GM18505 (cell line): ENCODE measurements at regions not wholly inside any gene's neighbourhood (a gene's known extent, or its start where the extent isn't known, plus 50 kb on each side); places are given as distances from the start of the nearest gene placed in this dataset.

ENCODE experiments used
- ATAC-seq: cut with Tn5 transposase; IDR thresholded peaks from one replicate; pipeline ENCODE4 v1.9.1; 2021; ENCODE audit not compliant: unreplicated experiment
- POLR2A ChIP-seq: IDR thresholded peaks from 4 replicates; pipeline ENCODE4 v1.6.1; 2011; ENCODE audit warnings: borderline replicate concordance; ENCODE audit not compliant: insufficient read depth, insufficient read length; ENCODE audit errors: extremely low read depth

- TF ChIP-seq POLR2A = no peak
- ATAC-seq = no peak
These were observed 347.2 kb upstream of the MEF2C start for GRCh38 chr5:89230178-89230577.

- no peak for ATAC-seq
- TF ChIP-seq POLR2A = no peak
These were observed 346.5 kb upstream of the MEF2C start for GRCh38 chr5:89229331-89230070.

- no peak for TF ChIP-seq POLR2A
- no peak for ATAC-seq
These were observed 345.4 kb upstream of the MEF2C start for GRCh38 chr5:89228355-89228754.

GRCh38 chr5:89218364-89218763 is 335.4 kb upstream of the MEF2C start:
- TF ChIP-seq POLR2A = no peak
- no peak for ATAC-seq

GRCh38 chr5:89216606-89217005 is 333.6 kb upstream of the MEF2C start:
- ATAC-seq = no peak
- no peak for TF ChIP-seq POLR2A

- ATAC-seq = no peak
- TF ChIP-seq POLR2A = no peak
These were observed 330.6 kb upstream of the MEF2C start for GRCh38 chr5:89213573-89213972.

GRCh38 chr5:89211836-89212235 is 328.9 kb upstream of the MEF2C start:
- no peak for ATAC-seq
- TF ChIP-seq POLR2A = no peak

- no peak for TF ChIP-seq POLR2A
- ATAC-seq = no peak
These were observed 325.8 kb upstream of the MEF2C start for GRCh38 chr5:89208811-89209210.

GRCh38 chr5:89208392-89208791 is 325.4 kb upstream of the MEF2C start:
- no peak for TF ChIP-seq POLR2A
- ATAC-seq = no peak

- no peak for TF ChIP-seq POLR2A
- ATAC-seq = no peak
These were observed 321.8 kb upstream of the MEF2C start for GRCh38 chr5:89204756-89205155.

GRCh38 chr5:89203611-89204010 is 320.6 kb upstream of the MEF2C start:
- TF ChIP-seq POLR2A = no peak
- ATAC-seq = no peak

- no peak for ATAC-seq
- TF ChIP-seq POLR2A = no peak
These were observed 317.9 kb upstream of the MEF2C start for GRCh38 chr5:89200899-89201298.

GRCh38 chr5:89199306-89199705 is 316.3 kb upstream of the MEF2C start:
- no peak for ATAC-seq
- TF ChIP-seq POLR2A = no peak

GRCh38 chr5:89191374-89191773 is 308.4 kb upstream of the MEF2C start:
- TF ChIP-seq POLR2A = no peak

More at GRCh38 chr5:89191374-89191773, 308.4 kb upstream of the MEF2C start:
- ATAC-seq = no peak
